ENCODE measurements at regions not wholly inside any gene's neighbourhood (a gene's known extent, or its start where the extent isn't known, plus 50 kb on each side); places are given as distances from the start of the nearest gene placed in this dataset.
"Not testable (repeated sequence)": the region's sequence is repeated elsewhere in the genome, so short reads cannot be mapped to it uniquely, and the experiment has no call there.

DNA sequence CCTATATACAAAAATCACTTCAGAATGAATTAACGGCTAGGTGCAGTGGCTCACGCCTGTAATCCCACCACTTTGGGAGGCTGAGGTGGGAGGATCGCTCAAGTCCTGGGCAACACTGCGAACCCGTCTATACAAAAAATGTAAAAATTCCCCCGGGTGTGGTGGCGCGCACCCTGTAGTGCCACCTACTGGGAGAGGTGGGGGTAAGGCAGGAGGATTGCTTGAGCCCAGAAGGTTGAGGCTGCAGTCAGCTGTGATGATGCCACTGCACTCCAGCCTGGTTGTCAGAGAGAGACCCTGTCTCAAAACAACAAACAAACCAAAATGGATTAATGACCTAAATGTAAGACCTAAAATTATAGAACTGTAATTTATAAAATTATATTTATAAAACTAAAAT lies 236.2 kb downstream of the SPATA31A6 start:
- DNase-seq (ENCODE audit: low read depth, low spot score): not testable (repeated sequence)

GRCh38 chr9:42420324-42420723 lies 236.9 kb downstream of the SPATA31A6 start:
- not testable (repeated sequence) for DNase-seq (ENCODE audit: low read depth, low spot score); H3K4me3 ChIP-seq (ENCODE audit: low read length)

More for the DNA sequence above, 236.2 kb downstream of the SPATA31A6 start:
- not testable (repeated sequence) for H3K4me3 ChIP-seq (ENCODE audit: low read length)

- DNase-seq (ENCODE audit: low read depth, low spot score); H3K4me3 ChIP-seq (ENCODE audit: low read length): not testable (repeated sequence)
These were observed 238.2 kb downstream of the SPATA31A6 start for GRCh38 chr9:42421630-42422029.

- H3K4me3 ChIP-seq (ENCODE audit: low read length): not testable (repeated sequence)
These were observed 247.5 kb downstream of the SPATA31A6 start for GRCh38 chr9:42430674-42431615.

GRCh38 chr9:42431616-42432010 lies 248.2 kb downstream of the SPATA31A6 start:
- not testable (repeated sequence) for H3K4me3 ChIP-seq (ENCODE audit: low read length); DNase-seq (ENCODE audit: low read depth, low spot score)

More at GRCh38 chr9:42430674-42431615, 247.5 kb downstream of the SPATA31A6 start:
- DNase-seq (ENCODE audit: low read depth, low spot score): not testable (repeated sequence)

DNA sequence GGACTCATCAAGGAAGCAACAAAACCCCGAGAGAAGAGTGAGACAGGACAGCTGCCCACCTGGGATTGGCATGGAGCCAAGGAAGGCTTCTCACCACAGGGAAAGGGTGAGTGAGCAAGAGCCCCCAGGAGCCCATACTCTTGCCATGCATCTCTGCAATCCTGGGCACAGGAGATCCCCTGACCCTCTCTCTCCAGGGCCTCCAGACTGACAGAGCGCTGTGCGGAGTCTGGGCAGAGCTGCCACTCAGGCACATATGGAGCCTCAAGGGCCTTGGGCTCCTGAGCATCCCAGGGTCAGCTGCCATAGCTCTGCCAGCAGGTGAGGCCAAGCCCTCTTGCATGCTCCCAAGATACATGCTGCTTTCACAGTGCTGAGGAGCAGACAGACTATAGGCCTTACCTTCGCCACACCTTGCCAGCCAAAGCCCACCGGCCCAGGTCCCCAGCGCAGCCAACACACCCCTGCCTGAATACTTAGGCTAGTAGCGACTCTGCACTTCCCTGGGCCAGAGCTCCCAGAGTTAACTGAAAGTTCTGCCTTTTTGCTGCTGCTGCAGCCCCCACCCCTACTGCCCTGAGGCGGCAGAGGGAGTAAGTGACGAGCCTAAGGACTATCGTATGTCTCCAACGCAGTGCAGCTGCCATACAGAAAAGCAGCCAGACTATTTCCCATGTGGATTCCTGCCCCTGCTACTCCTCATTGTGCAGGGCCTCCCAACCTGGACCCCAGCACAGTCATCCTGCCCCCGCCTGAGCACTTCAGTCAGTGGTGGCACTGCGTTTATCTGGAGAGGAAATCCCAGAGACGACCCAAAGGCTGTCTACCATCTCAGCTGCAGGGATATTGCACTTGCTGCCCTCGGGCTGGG lies 251.6 kb downstream of the SPATA31A6 start:
- H3K4me3 ChIP-seq (ENCODE audit: low read length); DNase-seq (ENCODE audit: low read depth, low spot score): not testable (repeated sequence)

DNA sequence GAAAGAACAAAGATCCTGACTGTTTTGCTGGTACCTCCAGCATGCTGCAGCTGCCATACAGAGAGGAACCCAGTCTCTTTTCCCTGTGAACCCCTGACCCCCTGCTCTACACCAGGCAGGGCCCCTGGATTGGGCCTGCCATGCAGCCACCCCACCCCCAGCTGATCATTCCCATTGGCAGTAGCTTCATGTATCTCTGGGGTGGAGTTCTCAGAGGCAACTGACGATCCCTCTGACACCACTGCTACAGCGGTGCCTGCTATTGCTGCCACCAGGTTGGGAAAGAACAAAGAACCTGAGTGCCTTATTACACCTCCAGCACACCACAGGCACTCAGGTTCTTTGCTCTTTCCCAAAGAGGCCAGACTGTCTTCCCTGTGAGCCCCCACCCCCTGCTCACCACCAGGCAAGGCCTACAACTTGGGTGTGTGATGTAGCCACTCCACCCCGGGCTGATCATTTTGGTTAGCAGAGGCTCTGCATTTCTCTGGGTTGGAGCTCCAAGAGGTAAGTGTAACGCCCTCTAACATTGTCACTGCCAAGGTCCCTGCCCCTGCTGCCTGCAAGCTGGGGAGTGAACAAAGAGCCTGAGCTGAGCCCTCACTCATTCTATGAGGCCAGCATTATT lies 252.4 kb downstream of the SPATA31A6 start:
- DNase-seq (ENCODE audit: low read depth, low spot score); H3K4me3 ChIP-seq (ENCODE audit: low read length): not testable (repeated sequence)

DNA sequence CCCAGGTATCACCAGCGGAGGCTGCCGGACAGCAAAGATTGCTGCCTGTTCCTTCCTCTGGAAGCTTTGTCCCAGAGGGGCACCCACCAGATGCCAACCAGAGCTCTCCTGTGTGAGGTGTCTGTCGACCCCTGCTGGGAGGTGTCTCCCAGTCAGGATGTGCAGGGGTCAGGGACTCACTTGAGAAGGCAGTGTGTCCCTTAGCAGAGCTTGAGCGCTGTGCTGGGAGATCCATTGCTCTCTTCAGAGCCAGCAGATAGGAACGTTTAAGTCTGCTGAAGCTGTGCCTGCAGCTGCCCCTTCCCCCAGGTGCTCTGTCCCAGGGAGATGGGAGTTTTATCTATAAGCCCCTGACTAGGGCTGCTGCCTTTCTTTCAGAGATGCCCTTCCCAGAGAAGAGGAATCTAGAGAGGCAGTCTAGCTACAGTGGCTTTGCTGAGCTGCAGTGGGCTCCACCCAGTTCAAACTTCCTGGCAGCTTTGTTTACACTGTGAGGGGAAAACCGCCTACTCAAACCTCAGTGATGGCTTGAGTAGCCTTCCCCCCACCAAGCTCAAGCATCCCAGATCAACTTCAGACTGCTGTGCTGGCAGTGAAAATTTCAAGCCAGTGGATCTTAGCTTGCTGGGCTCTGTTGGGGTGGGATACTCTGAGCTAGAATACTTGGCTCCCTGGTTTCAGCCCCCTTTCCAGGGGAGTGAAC lies 253.7 kb downstream of the SPATA31A6 start:
- not testable (repeated sequence) for DNase-seq (ENCODE audit: low read depth, low spot score); H3K4me3 ChIP-seq (ENCODE audit: low read length)

DNA sequence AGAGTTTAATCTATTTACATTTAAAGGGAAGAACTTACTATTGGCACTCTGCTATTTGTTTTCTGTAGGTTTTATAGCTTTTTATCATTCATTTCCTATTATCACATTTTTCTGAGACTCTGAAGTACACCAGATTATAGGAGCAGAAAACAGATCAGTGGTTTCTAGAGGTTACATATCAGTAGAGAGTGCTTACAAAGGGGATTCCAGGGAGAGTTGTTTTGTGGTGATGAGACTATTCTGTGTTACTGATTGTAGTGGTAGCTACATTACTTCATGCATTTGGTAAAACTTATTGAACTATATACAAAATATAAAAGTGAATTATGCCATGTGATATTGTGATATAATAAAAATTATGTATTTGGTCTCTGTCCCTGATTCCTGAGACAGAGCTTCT lies 259.2 kb downstream of the SPATA31A6 start:
- not testable (repeated sequence) for DNase-seq (ENCODE audit: low read depth, low spot score)

GRCh38 chr9:42443414-42443813 lies 260.0 kb downstream of the SPATA31A6 start:
- not testable (repeated sequence) for H3K4me3 ChIP-seq (ENCODE audit: low read length); DNase-seq (ENCODE audit: low read depth, low spot score)

More for the DNA sequence above, 259.2 kb downstream of the SPATA31A6 start:
- not testable (repeated sequence) for H3K4me3 ChIP-seq (ENCODE audit: low read length)

DNA sequence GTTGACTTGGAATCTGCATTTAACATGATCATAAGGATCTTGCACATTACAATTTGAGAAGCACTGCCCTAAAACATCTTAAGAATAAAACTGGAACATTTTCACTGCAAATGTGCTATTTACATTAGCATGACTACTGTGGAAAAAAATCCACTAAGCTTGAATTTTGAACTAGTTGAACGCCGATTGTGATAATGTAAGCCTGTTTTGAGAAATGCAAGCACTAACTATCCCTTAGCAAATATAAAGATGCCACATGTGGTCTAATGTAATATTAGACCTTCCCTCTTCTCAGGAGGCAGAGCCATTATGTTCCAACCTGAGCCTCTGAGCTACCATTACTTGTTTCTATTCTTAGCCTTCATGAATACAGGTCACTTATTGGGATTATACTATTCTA lies 278.0 kb downstream of the SPATA31A6 start:
- DNase-seq (ENCODE audit: low read depth, low spot score); H3K4me3 ChIP-seq (ENCODE audit: low read length): not testable (repeated sequence)

GRCh38 chr9:42461863-42462262 lies 278.4 kb downstream of the SPATA31A6 start:
- DNase-seq (ENCODE audit: low read depth, low spot score); H3K4me3 ChIP-seq (ENCODE audit: low read length): not testable (repeated sequence)

- H3K4me3 ChIP-seq (ENCODE audit: low read length); DNase-seq (ENCODE audit: low read depth, low spot score): not testable (repeated sequence)
These were observed 280.5 kb downstream of the SPATA31A6 start for GRCh38 chr9:42463981-42464380.

GRCh38 chr9:42470577-42470976 lies 287.1 kb downstream of the SPATA31A6 start:
- DNase-seq (ENCODE audit: low read depth, low spot score): peak; percentile 3
- H3K4me3 ChIP-seq (ENCODE audit: low read length): not testable (repeated sequence)

GRCh38 chr9:42490989-42491388 lies 307.5 kb downstream of the SPATA31A6 start:
- H3K4me3 ChIP-seq (ENCODE audit: low read length): not testable (repeated sequence)

GRCh38 chr9:42502620-42503264 lies 319.3 kb downstream of the SPATA31A6 start:
- not testable (repeated sequence) for DNase-seq (ENCODE audit: low read depth, low spot score); H3K4me3 ChIP-seq (ENCODE audit: low read length)

More at GRCh38 chr9:42490989-42491388, 307.5 kb downstream of the SPATA31A6 start:
- DNase-seq (ENCODE audit: low read depth, low spot score): not testable (repeated sequence)

- H3K4me3 ChIP-seq (ENCODE audit: low read length); DNase-seq (ENCODE audit: low read depth, low spot score): not testable (repeated sequence)
These were observed 324.7 kb downstream of the SPATA31A6 start for GRCh38 chr9:42508111-42508510.

- DNase-seq (ENCODE audit: low read depth, low spot score); H3K4me3 ChIP-seq (ENCODE audit: low read length): not testable (repeated sequence)
These were observed 330.1 kb downstream of the SPATA31A6 start for GRCh38 chr9:42513535-42513934.
